GM12878 (cell line): ENCODE measurements at regions not wholly inside any gene's neighbourhood (a gene's known extent, or its start where the extent isn't known, plus 50 kb on each side); places are given as distances from the start of the nearest gene placed in this dataset.

Experiments
- ATAC-seq: fragments of 200-7000 bp; cut with Tn5 transposase; 3 replicates; pipeline ENCODE4 v1.9.1; 2020; ENCODE audit warnings: mild to moderate bottlenecking, moderate library complexity
- BruUV-seq: library from RNA; stranded (reverse); fragments of 400-500 nt; replicated peaks from 2 replicates; lab custom pipeline; 2021; lab: Mats Ljungman, UMichigan
- CTCF ChIA-PET: fragments of 300-600 bp; sonication (Branson Sonifier 250); formaldehyde crosslinking; extraction: SDS; loops from one replicate; lab custom pipeline; 2021; ENCODE audit warnings: inconsistent platforms; lab: Yijun Ruan, JAX
- POLR2A ChIA-PET: fragments of 350-600 bp; formaldehyde crosslinking; extraction: SDS; loops from one replicate; lab custom pipeline; 2021; ENCODE audit warnings: inconsistent platforms; lab: Charles Lee
- RAD21 ChIA-PET: fragments of 300-600 bp; sonication (Branson Sonifier 250); formaldehyde crosslinking; loops from one replicate; lab custom pipeline; 2023; ENCODE audit warnings: antibody characterized with exemption; ENCODE audit not compliant: unreplicated experiment; lab: Charles Lee
- SMC1A ChIA-PET: fragments of 300-600 bp; sonication (Branson Sonifier 250); formaldehyde crosslinking; loops from one replicate; lab custom pipeline; 2023; ENCODE audit not compliant: unreplicated experiment, uncharacterized antibody; lab: Charles Lee
- DNase-seq: peaks from one replicate; pipeline ENCODE4 v3.0.0-alpha.2; 2011; ENCODE audit warnings: low read depth, low spot score
- FAIRE-seq: peaks from 3 replicates; lab custom pipeline; 2011; peaks lifted over from hg19 to GRCh38; lab: Jason Lieb, UNC
- H2AFZ ChIP-seq: 2 replicates; pipeline ENCODE4 v1.6.0; 2011; ENCODE audit warnings: low read depth, low read length, control low read depth; ENCODE audit not compliant: control insufficient read depth
- H3K27ac ChIP-seq: 2 replicates; pipeline ENCODE4 v1.5.1; 2011; ENCODE audit warnings: control low read depth; ENCODE audit not compliant: control insufficient read depth, insufficient read depth
- H3K27me3 ChIP-seq, 2 experiments: replicated peaks in 1 of 2; 2 replicates each; pipeline versions ENCODE4 v1.6.0 to v1.6.1; 2011; ENCODE audit warnings: low read length in 1 of 2; ENCODE audit not compliant: control insufficient read depth in 2 of 2, insufficient read depth in 2 of 2
- H3K36me3 ChIP-seq, 2 experiments: 2 replicates each; pipeline ENCODE4 v1.5.1; 2011; ENCODE audit warnings: low read length in 1 of 2; ENCODE audit not compliant: control insufficient read depth in 2 of 2, insufficient read depth in 2 of 2
- H3K4me1 ChIP-seq: 2 replicates; pipeline ENCODE4 v1.6.1; 2011; ENCODE audit warnings: mild to moderate bottlenecking, low read length, moderate library complexity, mixed read lengths; ENCODE audit not compliant: control insufficient read depth, insufficient read depth
- H3K4me2 ChIP-seq: 2 replicates; pipeline ENCODE4 v1.6.0; 2011; ENCODE audit warnings: control low read depth; ENCODE audit not compliant: control insufficient read depth, insufficient read depth
- H3K4me3 ChIP-seq: fragments of 200-600 bp; sonication (generic); 2 replicates; pipeline ENCODE4 v1.5.1; 2016
- H3K79me2 ChIP-seq: 2 replicates; pipeline ENCODE4 v1.6.0; 2011; ENCODE audit warnings: low read length; ENCODE audit not compliant: control insufficient read depth, insufficient read depth
- H3K9ac ChIP-seq: 2 replicates; pipeline ENCODE4 v1.8.0; 2011; ENCODE audit warnings: low read length, control low read depth, mixed read lengths; ENCODE audit not compliant: control insufficient read depth, insufficient read depth
- H3K9me3 ChIP-seq: replicated peaks from 3 replicates; pipeline ENCODE4 v1.5.1; 2011; ENCODE audit warnings: mild to moderate bottlenecking, low read length; ENCODE audit not compliant: control insufficient read depth, insufficient read depth
- H4K20me1 ChIP-seq: 2 replicates; pipeline ENCODE4 v1.6.0; 2011; ENCODE audit not compliant: control insufficient read depth, insufficient read depth
- ATF2 ChIP-seq: IDR thresholded peaks from 2 replicates; pipeline ENCODE4 v1.6.1; 2012; ENCODE audit warnings: low read length, inconsistent platforms
- BACH1 ChIP-seq: fragments of 450-650 bp; IDR thresholded peaks from 2 replicates; pipeline ENCODE4 v1.6.1; 2017; ENCODE audit warnings: mild to moderate bottlenecking, borderline replicate concordance
- BCL11A ChIP-seq: IDR thresholded peaks from 2 replicates; pipeline ENCODE4 v1.6.1; 2011; ENCODE audit warnings: low read depth, low read length
- EZH2 ChIP-seq: IDR thresholded peaks from 2 replicates; pipeline ENCODE4 v1.6.1; 2012; ENCODE audit warnings: low read depth, mild to moderate bottlenecking, control low read depth, inconsistent platforms, low read length, borderline replicate concordance; ENCODE audit not compliant: control insufficient read depth
- FOS ChIP-seq: IDR thresholded peaks from 3 replicates; pipeline ENCODE4 v1.6.1; 2011; ENCODE audit warnings: borderline replicate concordance; ENCODE audit not compliant: insufficient read length; ENCODE audit errors: extremely low read depth
- GATAD2B ChIP-seq: fragments of 450-650 bp; conservative IDR thresholded peaks from 2 replicates; pipeline ENCODE4 v1.6.1; 2017; ENCODE audit warnings: low read depth, mild to moderate bottlenecking, moderate library complexity
- JUNB ChIP-seq: IDR thresholded peaks from 2 replicates; pipeline ENCODE4 v1.6.1; 2016; ENCODE audit warnings: antibody characterized with exemption, mild to moderate bottlenecking
- PML ChIP-seq: IDR thresholded peaks from 2 replicates; pipeline ENCODE4 v1.6.1; 2012; ENCODE audit warnings: low read length, inconsistent platforms
- RBBP5 ChIP-seq: fragments of 200-600 bp; sonication (generic); conservative IDR thresholded peaks from 2 replicates; pipeline ENCODE4 v1.6.1; 2016
- RFX5 ChIP-seq: IDR thresholded peaks from 2 replicates; pipeline ENCODE4 v1.6.1; 2011; ENCODE audit warnings: low read depth, low read length, improper control_type of control experiment
- SMAD1 ChIP-seq: fragments of 450-650 bp; IDR thresholded peaks from 2 replicates; pipeline ENCODE4 v1.6.1; 2018; ENCODE audit warnings: mild to moderate bottlenecking, low read depth; ENCODE audit not compliant: partially characterized antibody
- TAF1 ChIP-seq: IDR thresholded peaks from 2 replicates; pipeline ENCODE4 v1.6.1; 2011; ENCODE audit warnings: mild to moderate bottlenecking, low read depth, low read length, borderline replicate concordance
- WGBS: methylation state at CpG from one replicate; pipeline ENCODE4 v1.1.6; 2016; ENCODE audit warnings: low lambda C conversion rate; ENCODE audit not compliant: insufficient replicate concordance, insufficient coverage; ENCODE audit errors: missing lambda C conversion rate; 5-methylcytosine and 5-hydroxymethylcytosine counted together
- in situ Hi-C: fragments of 300-500 bp; cut with MboI; formaldehyde crosslinking; loops from 9 replicates; pipeline ENCODE4 v1.14.3; 2018; ENCODE audit warnings: mixed read lengths
- intact Hi-C: fragments of 100-400 bp; cut with micrococcal nuclease; formaldehyde crosslinking; loops from one replicate; pipeline ENCODE4 v1.14.2; 2022; ENCODE audit not compliant: unreplicated experiment

GRCh38 chr2:158893474-158893873, 75.0 kb upstream of the TANC1 start (continued):
- TF ChIP-seq ATF2 (no peak), TAF1 (no peak), GATAD2B (no peak), BCL11A (no peak), EZH2 (no peak), FOS (no peak), RBBP5 (no peak), SMAD1 (no peak)
- TF ChIP-seq, all 136 proteins: peak for 0

DNA sequence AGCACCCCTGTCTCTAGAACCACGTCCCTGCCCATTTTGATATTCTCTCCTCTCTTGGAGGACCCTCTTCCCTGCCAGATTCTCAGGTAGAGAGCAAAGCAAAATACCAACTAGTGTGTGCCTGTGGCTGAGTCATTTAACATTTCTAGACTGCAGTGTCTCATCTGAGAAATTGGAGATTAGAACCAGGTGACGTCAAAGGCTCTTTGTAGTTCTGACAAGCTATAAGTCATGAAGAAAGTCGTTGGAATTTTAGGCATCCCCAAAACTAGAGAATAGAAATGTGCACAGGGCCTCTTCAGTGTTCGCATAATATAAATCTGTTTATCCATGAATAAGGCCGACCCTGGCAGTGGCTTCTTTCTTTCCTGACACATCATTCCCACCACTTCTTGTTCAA, 74.4 kb upstream of the TANC1 start:
- intact Hi-C loops = no loop called here
- TF ChIP-seq RFX5 (no peak), BACH1 (no peak), JUNB (no peak), PML (no peak)
- TF ChIP-seq, all 136 proteins: peak for 0
- FAIRE-seq (no peak), DNase-seq (no peak), ATAC-seq (no peak)
- Histone ChIP-seq H3K9ac (no peak overlapping the region), H3K9me3 (no peaks in the 10 kb centered on the region), H4K20me1 (no peaks in the 10 kb centered on the region), H3K27me3 (no peaks in the 10 kb centered on the region), H3K79me2 (no peaks in the 10 kb centered on the region), H2AFZ (no peak overlapping the region), H3K36me3 (no peaks in the 10 kb centered on the region), H3K4me2 (no peak overlapping the region), H3K4me3 (no peak overlapping the region), H3K27ac (no peak overlapping the region), H3K4me1 (no peaks in the 10 kb centered on the region)
- in situ Hi-C loops = no loop called here
- ChIA-PET POLR2A (no interaction called here), SMC1A (interaction anchor here (0.9 to 1.0 kb wide), 2 partner anchors 222 to 225 kb away, joined by 3 read pairs; no protein-coding TSS in a partner anchor), RAD21 (no interaction called here), CTCF (interaction anchor here (0.9 kb wide), 1 partner anchor 237 kb away, joined by 3 read pairs; no protein-coding TSS in a partner anchor)
- 39% methylated on average over 5 of the region's 5 CpGs for WGBS
- no TSS peak for BruUV-seq
